ENCODE measurements at regions not wholly inside any gene's neighbourhood (a gene's known extent, or its start where the extent isn't known, plus 50 kb on each side); places are given as distances from the start of the nearest gene placed in this dataset.

DNA sequence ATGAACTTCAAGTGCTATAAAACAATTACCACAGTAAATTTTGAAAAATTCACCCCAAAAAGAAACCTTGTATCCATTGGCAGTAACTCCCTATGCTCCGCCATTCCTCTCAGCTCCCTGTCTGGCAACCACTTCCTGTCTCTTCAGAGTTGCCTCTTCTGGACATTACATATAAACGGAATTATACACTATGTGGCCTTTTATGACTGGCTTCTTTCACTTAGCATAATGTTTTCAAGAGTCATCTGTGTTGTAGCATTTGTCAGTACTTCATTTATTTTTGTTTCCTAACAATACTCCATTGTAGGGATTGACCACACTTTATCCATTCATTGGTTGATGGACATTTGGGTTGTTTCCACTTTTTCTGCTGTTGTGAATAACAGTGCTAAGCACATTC is 50.1 kb downstream of the CEP43 start:
- DNase-seq: no peak

DNA sequence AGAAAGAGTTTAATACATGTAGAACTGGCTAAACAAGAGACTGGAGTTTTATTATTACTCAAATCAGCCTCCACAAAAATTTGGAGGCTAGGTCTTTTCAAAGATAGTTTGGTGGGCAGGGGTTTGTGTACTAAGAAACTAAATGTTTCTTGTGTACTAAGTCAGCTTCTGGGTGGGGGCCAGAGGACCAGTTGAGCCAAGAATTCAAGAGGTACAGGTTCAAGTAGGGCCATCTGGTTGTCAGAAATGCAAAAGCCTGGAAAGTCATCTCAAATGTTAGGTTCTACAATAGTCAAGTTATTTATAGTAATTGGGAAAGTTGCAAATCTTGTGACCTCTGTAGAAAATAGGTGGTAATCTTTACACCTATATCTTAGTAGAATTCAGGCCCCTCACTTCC is 51.7 kb downstream of the CEP43 start:
- no peak for DNase-seq

DNA sequence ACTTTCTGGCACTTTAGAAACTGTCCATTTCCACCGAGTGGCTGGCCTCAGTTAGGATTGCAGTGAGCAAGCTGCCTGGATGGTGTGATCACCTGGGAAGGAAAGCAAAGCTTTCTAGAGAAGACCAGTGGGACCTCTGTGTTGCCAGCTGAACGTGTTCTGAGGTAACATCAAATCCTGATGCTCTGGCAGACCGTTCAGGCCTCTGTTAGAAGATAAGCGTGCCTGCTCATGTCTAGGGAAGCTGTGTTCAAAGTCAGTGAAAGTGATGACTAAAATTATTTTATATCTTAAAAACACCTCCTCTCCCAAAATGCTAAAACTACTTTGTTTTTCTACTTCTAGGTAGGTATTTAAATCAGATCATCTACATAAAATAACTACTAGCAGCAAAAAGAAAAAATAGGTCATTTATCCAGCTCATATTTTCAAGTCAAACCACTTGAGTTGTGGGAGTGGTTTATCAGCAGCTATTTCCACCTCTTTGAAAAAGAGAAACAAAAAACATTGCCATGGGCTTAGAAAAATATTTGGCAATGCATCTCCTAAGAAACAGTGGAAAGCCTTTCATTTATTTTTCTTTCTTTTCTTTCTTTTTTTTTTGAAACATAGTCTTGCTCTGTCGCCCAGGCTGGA is 54.8 kb downstream of the CEP43 start:
- DNase-seq: no peak

DNA sequence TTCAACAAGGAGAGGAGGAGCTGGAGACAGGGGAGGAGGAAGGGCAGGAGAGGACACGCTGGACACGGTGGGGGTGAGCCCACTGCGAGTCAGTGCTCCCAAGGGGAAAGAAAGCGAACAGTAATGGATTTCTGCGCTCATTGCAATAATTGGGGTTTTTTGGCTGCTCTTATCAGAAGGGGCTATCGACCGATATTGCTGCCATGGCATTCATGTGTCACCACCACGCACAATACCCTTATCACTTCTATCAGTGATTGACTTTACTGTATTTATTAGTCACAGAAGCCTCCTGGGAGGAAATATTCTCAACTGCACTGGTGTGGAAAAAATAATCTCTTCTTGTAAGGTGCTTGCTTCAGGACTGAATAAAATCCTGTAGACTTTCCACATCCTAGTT is 55.8 kb downstream of the CEP43 start:
- DNase-seq: no peak

DNA sequence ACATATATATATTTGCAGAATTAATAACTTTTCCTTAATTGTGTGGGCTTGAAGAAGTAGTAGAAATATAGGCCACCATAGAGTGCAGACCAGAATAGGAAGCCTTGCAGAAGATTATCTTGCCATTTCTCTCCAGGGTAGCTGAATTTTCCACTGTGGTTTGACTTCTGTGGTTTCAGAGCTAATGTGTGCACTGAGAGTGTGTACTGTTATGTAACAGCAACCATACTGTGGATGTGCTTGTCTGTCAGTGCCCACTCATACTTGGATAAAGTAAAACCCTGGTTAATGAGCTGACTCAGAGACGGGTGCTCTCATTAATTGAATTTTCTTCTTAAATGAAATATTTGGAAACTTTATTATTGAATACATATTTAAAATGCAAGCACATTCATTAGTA is 57.2 kb downstream of the CEP43 start:
- peak; percentile 23 for DNase-seq

DNA sequence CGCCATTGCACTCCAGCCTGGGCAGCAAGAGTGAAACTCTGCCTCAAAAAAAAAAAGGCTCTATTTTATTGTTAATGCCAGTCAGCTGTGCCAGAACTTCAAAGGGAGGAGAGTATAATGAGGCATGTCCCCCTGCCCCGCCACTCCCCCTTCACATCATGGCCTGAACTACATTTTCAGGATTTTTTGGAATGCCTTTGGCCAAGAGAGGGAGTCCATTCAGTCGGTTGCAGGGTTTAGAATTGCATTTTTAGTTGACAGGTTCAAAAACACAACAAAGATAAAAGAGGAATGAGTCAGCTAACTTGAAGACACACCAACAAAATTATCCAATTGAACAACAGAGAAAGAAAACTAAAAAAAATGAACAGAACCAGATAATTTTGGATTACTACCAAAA is 59.1 kb downstream of the CEP43 start:
- no peak for DNase-seq

Measured in effector CD4-positive, alpha-beta T cell (primary cell).